ENCODE measurements at regions not wholly inside any gene's neighbourhood (a gene's known extent, or its start where the extent isn't known, plus 50 kb on each side); places are given as distances from the start of the nearest gene placed in this dataset.

GRCh38 chr12:5096241-5096924 lies 52.7 kb downstream of the KCNA5 start:
- H3K4me3 ChIP-seq (ENCODE audit: low read depth, low read length) = no peak overlapping the region
- TF ChIP-seq, protein P1, sequence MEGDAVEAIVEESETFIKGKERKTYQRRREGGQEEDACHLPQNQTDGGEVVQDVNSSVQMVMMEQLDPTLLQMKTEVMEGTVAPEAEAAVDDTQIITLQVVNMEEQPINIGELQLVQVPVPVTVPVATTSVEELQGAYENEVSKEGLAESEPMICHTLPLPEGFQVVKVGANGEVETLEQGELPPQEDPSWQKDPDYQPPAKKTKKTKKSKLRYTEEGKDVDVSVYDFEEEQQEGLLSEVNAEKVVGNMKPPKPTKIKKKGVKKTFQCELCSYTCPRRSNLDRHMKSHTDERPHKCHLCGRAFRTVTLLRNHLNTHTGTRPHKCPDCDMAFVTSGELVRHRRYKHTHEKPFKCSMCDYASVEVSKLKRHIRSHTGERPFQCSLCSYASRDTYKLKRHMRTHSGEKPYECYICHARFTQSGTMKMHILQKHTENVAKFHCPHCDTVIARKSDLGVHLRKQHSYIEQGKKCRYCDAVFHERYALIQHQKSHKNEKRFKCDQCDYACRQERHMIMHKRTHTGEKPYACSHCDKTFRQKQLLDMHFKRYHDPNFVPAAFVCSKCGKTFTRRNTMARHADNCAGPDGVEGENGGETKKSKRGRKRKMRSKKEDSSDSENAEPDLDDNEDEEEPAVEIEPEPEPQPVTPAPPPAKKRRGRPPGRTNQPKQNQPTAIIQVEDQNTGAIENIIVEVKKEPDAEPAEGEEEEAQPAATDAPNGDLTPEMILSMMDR (IDR thresholded peaks at IDR 0.05; ENCODE audit: borderline replicate concordance, insufficient read depth, low read depth, low read length) = no peak

- H3K4me3 ChIP-seq (ENCODE audit: low read depth, low read length) = no peak overlapping the region
- TF ChIP-seq, protein P1 (IDR thresholded peaks at IDR 0.05; ENCODE audit: borderline replicate concordance, insufficient read depth, low read depth, low read length) = no peak
These were observed 54.1 kb downstream of the KCNA5 start for GRCh38 chr12:5097786-5098185.

GRCh38 chr12:5099136-5099535 lies 55.5 kb downstream of the KCNA5 start:
- TF ChIP-seq, protein P1 (IDR thresholded peaks at IDR 0.05; ENCODE audit: borderline replicate concordance, insufficient read depth, low read depth, low read length) = no peak

DNA sequence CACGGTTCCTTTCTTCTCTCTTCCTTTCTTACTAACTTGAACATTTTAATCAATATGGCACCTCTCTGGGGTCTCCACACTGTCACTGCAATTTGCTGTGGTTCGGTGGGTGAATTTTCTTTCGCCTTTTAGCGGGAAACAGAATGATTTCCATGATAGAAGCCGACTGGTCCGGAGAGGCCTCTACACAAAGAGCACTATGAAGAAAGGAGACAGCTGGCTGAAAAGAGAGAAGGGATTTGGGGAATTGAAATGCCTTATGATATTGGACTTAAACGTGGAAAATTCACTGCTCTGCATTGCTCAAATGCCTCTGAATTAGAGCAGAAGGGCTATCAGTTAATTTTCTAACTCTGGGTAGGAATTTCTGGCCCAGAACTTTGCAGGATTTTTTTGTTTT lies 55.9 kb downstream of the KCNA5 start:
- TF ChIP-seq, protein P1 (IDR thresholded peaks at IDR 0.05; ENCODE audit: borderline replicate concordance, insufficient read depth, low read depth, low read length) = no peak

More at GRCh38 chr12:5099136-5099535, 55.5 kb downstream of the KCNA5 start:
- no peak overlapping the region for H3K4me3 ChIP-seq (ENCODE audit: low read depth, low read length)

GRCh38 chr12:5101686-5102085 lies 58.0 kb downstream of the KCNA5 start:
- TF ChIP-seq, protein P1 (IDR thresholded peaks at IDR 0.05; ENCODE audit: borderline replicate concordance, insufficient read depth, low read depth, low read length) = no peak
- H3K4me3 ChIP-seq (ENCODE audit: low read depth, low read length) = no peak overlapping the region

More for the DNA sequence above, 55.9 kb downstream of the KCNA5 start:
- no peak overlapping the region for H3K4me3 ChIP-seq (ENCODE audit: low read depth, low read length)

GRCh38 chr12:5102261-5102789 lies 58.6 kb downstream of the KCNA5 start:
- TF ChIP-seq, protein P1 (IDR thresholded peaks at IDR 0.05; ENCODE audit: borderline replicate concordance, insufficient read depth, low read depth, low read length) = no peak
- H3K4me3 ChIP-seq (ENCODE audit: low read depth, low read length) = no peak overlapping the region

GRCh38 chr12:5102806-5103205 lies 59.1 kb downstream of the KCNA5 start:
- TF ChIP-seq, protein P1 (IDR thresholded peaks at IDR 0.05; ENCODE audit: borderline replicate concordance, insufficient read depth, low read depth, low read length) = no peak
- no peak overlapping the region for H3K4me3 ChIP-seq (ENCODE audit: low read depth, low read length)

Data from GM12875 (cell line).